ENCODE measurements at regions not wholly inside any gene's neighbourhood (a gene's known extent, or its start where the extent isn't known, plus 50 kb on each side); places are given as distances from the start of the nearest gene placed in this dataset.

- no peaks in the 10 kb centered on the region for H4K20me1 ChIP-seq (ENCODE audit: control insufficient read depth, extremely low read depth, insufficient read depth, low read length)
- no peak overlapping the region for H3K9ac ChIP-seq (ENCODE audit: insufficient read depth, low read length)
- H3K27me3 ChIP-seq (ENCODE audit: control insufficient read depth, insufficient read depth, low read length): no peaks in the 10 kb centered on the region
- no peaks in the 10 kb centered on the region for H3K4me1 ChIP-seq (ENCODE audit: control insufficient read depth, extremely low read depth, insufficient read depth, low read length)
- no peaks in the 10 kb centered on the region for H3K9me3 ChIP-seq (ENCODE audit: control insufficient read depth, insufficient read depth, low read depth, low read length)
- H2AFZ ChIP-seq (ENCODE audit: low read length): no peak overlapping the region
- no peak overlapping the region for H3K27ac ChIP-seq (ENCODE audit: insufficient read depth, low read length)
- H3K4me3 ChIP-seq (replicated peaks in 1 of 4; ENCODE audit: control extremely low read depth in 1 of 4, insufficient read depth in 1 of 4, low read depth in 3 of 4, low read length in 4 of 4): no peak overlapping the region
- H3K36me3 ChIP-seq (ENCODE audit: control insufficient read depth, insufficient read depth, low read length): no peaks in the 10 kb centered on the region
- no peak overlapping the region for H3K4me2 ChIP-seq (ENCODE audit: extremely low read depth, insufficient read depth, low read length)
- no peak for TF ChIP-seq EZH2 (IDR thresholded peaks at IDR 0.05; ENCODE audit: low read length, missing control alignments)
- no peak for TF ChIP-seq CTCF (conservative IDR thresholded peaks at IDR 0.05 in 1 of 2, IDR thresholded peaks at IDR 0.05 in 1 of 2; ENCODE audit: low read depth in 1 of 2, low read length in 2 of 2)
- H3K79me2 ChIP-seq (ENCODE audit: control insufficient read depth, insufficient read depth, low read length): no peaks in the 10 kb centered on the region
- no peak for DNase-seq (ENCODE audit: low read depth in 2 of 2)
Measured at GRCh38 chr11:16596231-16596630, 142.2 kb upstream of the C11orf58 start.

- no peak overlapping the region for H3K27ac ChIP-seq (ENCODE audit: insufficient read depth, low read length)
- H3K4me1 ChIP-seq (ENCODE audit: control insufficient read depth, extremely low read depth, insufficient read depth, low read length): no peaks in the 10 kb centered on the region
- H3K4me3 ChIP-seq (replicated peaks in 1 of 4; ENCODE audit: control extremely low read depth in 1 of 4, insufficient read depth in 1 of 4, low read depth in 3 of 4, low read length in 4 of 4): no peak overlapping the region
- no peak overlapping the region for H3K9ac ChIP-seq (ENCODE audit: insufficient read depth, low read length)
- no peak for DNase-seq (ENCODE audit: low read depth in 2 of 2)
- H4K20me1 ChIP-seq (ENCODE audit: control insufficient read depth, extremely low read depth, insufficient read depth, low read length): no peaks in the 10 kb centered on the region
- no peaks in the 10 kb centered on the region for H3K36me3 ChIP-seq (ENCODE audit: control insufficient read depth, insufficient read depth, low read length)
- no peaks in the 10 kb centered on the region for H3K27me3 ChIP-seq (ENCODE audit: control insufficient read depth, insufficient read depth, low read length)
- H2AFZ ChIP-seq (ENCODE audit: low read length): no peak overlapping the region
- H3K4me2 ChIP-seq (ENCODE audit: extremely low read depth, insufficient read depth, low read length): no peak overlapping the region
- no peaks in the 10 kb centered on the region for H3K9me3 ChIP-seq (ENCODE audit: control insufficient read depth, insufficient read depth, low read depth, low read length)
- H3K79me2 ChIP-seq (ENCODE audit: control insufficient read depth, insufficient read depth, low read length): no peaks in the 10 kb centered on the region
- no peak for TF ChIP-seq CTCF (conservative IDR thresholded peaks at IDR 0.05 in 1 of 2, IDR thresholded peaks at IDR 0.05 in 1 of 2; ENCODE audit: low read depth in 1 of 2, low read length in 2 of 2)
- TF ChIP-seq EZH2 (IDR thresholded peaks at IDR 0.05; ENCODE audit: low read length, missing control alignments): no peak
Measured at GRCh38 chr11:16591157-16591556, 147.3 kb upstream of the C11orf58 start.

GRCh38 chr11:16587670-16588069 lies 150.8 kb upstream of the C11orf58 start:
- Histone ChIP-seq H3K4me1 (ENCODE audit: control insufficient read depth, extremely low read depth, insufficient read depth, low read length) (no peaks in the 10 kb centered on the region), H4K20me1 (ENCODE audit: control insufficient read depth, extremely low read depth, insufficient read depth, low read length) (no peaks in the 10 kb centered on the region), H3K79me2 (ENCODE audit: control insufficient read depth, insufficient read depth, low read length) (no peaks in the 10 kb centered on the region), H3K27ac (ENCODE audit: insufficient read depth, low read length) (no peak overlapping the region), H3K9me3 (ENCODE audit: control insufficient read depth, insufficient read depth, low read depth, low read length) (no peaks in the 10 kb centered on the region), H3K4me3 (replicated peaks in 1 of 4; ENCODE audit: control extremely low read depth in 1 of 4, insufficient read depth in 1 of 4, low read depth in 3 of 4, low read length in 4 of 4) (no peak overlapping the region), H3K36me3 (ENCODE audit: control insufficient read depth, insufficient read depth, low read length) (no peaks in the 10 kb centered on the region), H3K27me3 (ENCODE audit: control insufficient read depth, insufficient read depth, low read length) (no peaks in the 10 kb centered on the region), H3K9ac (ENCODE audit: insufficient read depth, low read length) (no peak overlapping the region), H3K4me2 (ENCODE audit: extremely low read depth, insufficient read depth, low read length) (no peak overlapping the region), H2AFZ (ENCODE audit: low read length) (no peak overlapping the region)
- DNase-seq (ENCODE audit: low read depth in 2 of 2): no peak
- TF ChIP-seq EZH2 (IDR thresholded peaks at IDR 0.05; ENCODE audit: low read length, missing control alignments): no peak

Measured in fibroblast of lung (primary cell).